Loucy (cell line): ENCODE measurements at regions not wholly inside any gene's neighbourhood (a gene's known extent, or its start where the extent isn't known, plus 50 kb on each side); places are given as distances from the start of the nearest gene placed in this dataset.

ENCODE experiments used
- CTCF ChIP-seq: fragments of 200-600 bp; sonication (generic); conservative IDR thresholded peaks from 2 replicates; pipeline ENCODE4 v1.5.1; 2014; ENCODE audit warnings: mild to moderate bottlenecking, antibody characterized with exemption, low read length
- EZH2phosphoT487 ChIP-seq: fragments of 200-600 bp; IDR thresholded peaks from 2 replicates; pipeline ENCODE4 v1.6.1; 2018; ENCODE audit warnings: antibody characterized with exemption, mild to moderate bottlenecking, moderate library complexity, borderline replicate concordance

GRCh38 chr6:113629256-113629655 is 227.9 kb upstream of the MARCKS start:
- TF ChIP-seq CTCF (no peak), EZH2phosphoT487 (no peak)
